Occipital lobe (tissue), 1 donor: ENCODE measurements at regions not wholly inside any gene's neighbourhood (a gene's known extent, or its start where the extent isn't known, plus 50 kb on each side); places are given as distances from the start of the nearest gene placed in this dataset.
"Not testable (repeated sequence)": the region's sequence is repeated elsewhere in the genome, so short reads cannot be mapped to it uniquely, and the experiment has no call there.

Experiments used
- DNase-seq: peaks from one replicate; lab custom pipeline; 2025; lab: John Stamatoyannopoulos, UW

GRCh38 chr6:60789601-60790000 is 1496.4 kb downstream of the KHDRBS2 start:
- DNase-seq: not testable (repeated sequence)

- not testable (repeated sequence) for DNase-seq
Observed at GRCh38 chr6:60782698-60783464, 1503.1 kb downstream of the KHDRBS2 start.

GRCh38 chr6:60779591-60779990 is 1506.4 kb downstream of the KHDRBS2 start:
- not testable (repeated sequence) for DNase-seq

GRCh38 chr6:60767791-60768499 is 1518.1 kb downstream of the KHDRBS2 start:
- not testable (repeated sequence) for DNase-seq

- DNase-seq: not testable (repeated sequence)
Observed at GRCh38 chr6:60765331-60765730, 1520.7 kb downstream of the KHDRBS2 start.

- not testable (repeated sequence) for DNase-seq
Observed at GRCh38 chr6:60763464-60764080, 1522.5 kb downstream of the KHDRBS2 start.

GRCh38 chr6:60760928-60761327 is 1525.1 kb downstream of the KHDRBS2 start:
- not testable (repeated sequence) for DNase-seq

- DNase-seq: not testable (repeated sequence)
Observed at GRCh38 chr6:60759149-60759825, 1526.7 kb downstream of the KHDRBS2 start.

GRCh38 chr6:60758725-60759124 is 1527.3 kb downstream of the KHDRBS2 start:
- not testable (repeated sequence) for DNase-seq

- no peak for DNase-seq
Observed at GRCh38 chr6:60754879-60755278, 1531.1 kb downstream of the KHDRBS2 start.

GRCh38 chr6:60750353-60751081 is 1535.5 kb downstream of the KHDRBS2 start:
- DNase-seq: not testable (repeated sequence)

- DNase-seq: not testable (repeated sequence)
Observed at GRCh38 chr6:60747765-60748556, 1538.1 kb downstream of the KHDRBS2 start.

GRCh38 chr6:60737764-60738425 is 1548.1 kb downstream of the KHDRBS2 start:
- not testable (repeated sequence) for DNase-seq

GRCh38 chr6:60737315-60737714 is 1548.7 kb downstream of the KHDRBS2 start:
- not testable (repeated sequence) for DNase-seq

- not testable (repeated sequence) for DNase-seq
Observed at GRCh38 chr6:60723935-60724334, 1562.1 kb downstream of the KHDRBS2 start.

GRCh38 chr6:60695232-60695631 is 1590.8 kb downstream of the KHDRBS2 start:
- no peak for DNase-seq

- DNase-seq: no peak
Observed at GRCh38 chr6:60687085-60687484, 1598.9 kb downstream of the KHDRBS2 start.

- no peak for DNase-seq
Observed at GRCh38 chr6:60681806-60682205, 1604.2 kb downstream of the KHDRBS2 start.

- no peak for DNase-seq
Observed at GRCh38 chr6:60679175-60679574, 1606.8 kb downstream of the KHDRBS2 start.

- no peak for DNase-seq
Observed at GRCh38 chr6:60671369-60671768, 1614.7 kb downstream of the KHDRBS2 start.
